ENCODE measurements at regions not wholly inside any gene's neighbourhood (a gene's known extent, or its start where the extent isn't known, plus 50 kb on each side); places are given as distances from the start of the nearest gene placed in this dataset.
A peak's percentile ranks its signal among the peaks of the same experiment; 100 is the strongest.

DNA sequence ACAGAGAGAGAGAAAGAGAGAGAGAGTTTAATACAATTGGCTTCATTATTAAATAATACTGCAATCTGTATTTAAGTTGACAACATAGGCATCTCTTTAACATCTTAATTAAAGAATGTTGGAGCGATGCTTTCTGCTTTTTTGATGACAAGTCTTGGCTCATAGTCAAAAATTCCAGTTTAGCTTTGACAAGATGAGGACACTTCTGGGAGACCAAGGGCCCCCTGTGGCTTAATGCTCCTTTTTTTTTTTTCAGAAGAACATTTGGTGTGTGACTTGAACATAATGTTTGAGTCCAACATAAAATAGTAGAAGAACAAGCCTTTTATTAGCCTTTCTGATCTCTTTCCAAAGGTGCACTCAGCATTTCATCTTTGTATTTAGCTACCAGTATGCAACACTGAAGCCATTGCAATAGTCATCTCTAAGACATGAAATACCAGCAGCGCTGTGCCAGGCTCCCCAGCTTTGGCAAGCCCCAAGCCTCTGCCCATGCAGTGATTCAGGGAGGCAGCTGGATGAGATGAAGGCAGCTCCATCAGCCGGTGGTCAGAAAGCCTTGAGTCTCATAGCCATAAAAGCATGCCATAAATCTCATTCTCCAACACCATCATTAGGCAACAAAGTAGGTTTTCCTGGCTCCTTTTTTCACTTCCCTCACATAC lies 349.4 kb upstream of the SEMA6D start:
- intact Hi-C loops (cut with DNase I) = no loop called here
- DNase-seq = no peak

DNA sequence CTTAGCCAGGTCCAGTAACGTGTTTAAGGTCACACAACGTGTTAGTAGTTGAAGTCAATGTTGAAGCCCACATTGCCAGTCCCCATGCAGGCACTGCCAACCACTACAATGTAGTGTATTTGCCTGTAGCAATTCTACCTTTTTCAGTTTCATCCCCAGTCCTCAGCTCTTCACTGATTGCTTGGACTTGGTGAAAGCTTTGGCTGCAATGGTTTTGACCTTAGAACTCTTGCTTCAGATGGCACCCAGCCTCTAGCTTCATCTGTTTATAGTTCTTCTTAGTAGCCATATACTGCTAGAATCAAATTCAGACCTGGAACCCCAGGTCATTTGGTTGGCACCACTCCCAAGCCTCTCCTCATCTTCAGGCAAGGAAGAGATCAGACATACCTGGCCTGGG lies 345.4 kb upstream of the SEMA6D start:
- DNase-seq = no peak
- intact Hi-C loops (cut with DNase I) = no loop called here

DNA sequence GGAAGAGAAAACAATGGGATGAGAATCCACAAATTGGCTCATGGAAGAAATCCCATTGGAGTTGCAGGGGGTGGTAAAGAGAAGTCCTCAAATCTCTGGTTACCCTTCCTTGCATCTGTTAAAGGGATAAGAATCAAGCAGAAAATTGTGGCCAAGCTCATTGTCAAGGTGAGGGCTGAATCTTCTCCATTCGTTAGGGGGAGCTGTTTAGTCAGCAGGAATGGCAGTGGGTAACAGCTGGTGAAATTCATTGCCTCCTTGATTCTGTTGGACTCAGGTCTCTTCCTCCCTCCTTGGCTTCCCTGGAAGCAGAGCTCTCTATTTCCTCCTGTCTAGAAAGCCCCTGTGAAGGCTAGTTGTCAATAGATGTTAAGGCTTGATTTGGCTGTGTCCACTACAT lies 343.1 kb upstream of the SEMA6D start:
- intact Hi-C loops (cut with DNase I) = no loop called here
- no peak for DNase-seq

DNA sequence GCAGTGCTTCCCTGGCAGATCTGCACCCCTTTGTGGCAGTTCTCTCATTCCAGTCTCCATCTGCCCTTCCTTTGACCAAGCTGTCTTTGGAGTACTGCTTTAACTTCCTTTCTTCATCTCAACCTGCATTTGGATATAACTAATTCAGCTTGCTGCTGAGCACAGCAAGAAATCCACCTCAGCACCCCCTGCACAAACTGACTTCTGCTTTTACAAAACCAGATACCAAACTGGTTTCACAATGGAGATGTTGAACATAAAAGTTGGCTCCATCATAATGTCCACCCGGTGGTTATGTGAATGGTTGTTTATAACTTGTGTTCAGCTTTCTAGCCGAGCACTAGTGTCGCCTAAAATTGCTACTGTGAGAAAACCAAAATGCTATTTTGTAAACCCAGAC lies 341.1 kb upstream of the SEMA6D start:
- intact Hi-C loops (cut with DNase I) = no loop called here
- no peak for DNase-seq

DNA sequence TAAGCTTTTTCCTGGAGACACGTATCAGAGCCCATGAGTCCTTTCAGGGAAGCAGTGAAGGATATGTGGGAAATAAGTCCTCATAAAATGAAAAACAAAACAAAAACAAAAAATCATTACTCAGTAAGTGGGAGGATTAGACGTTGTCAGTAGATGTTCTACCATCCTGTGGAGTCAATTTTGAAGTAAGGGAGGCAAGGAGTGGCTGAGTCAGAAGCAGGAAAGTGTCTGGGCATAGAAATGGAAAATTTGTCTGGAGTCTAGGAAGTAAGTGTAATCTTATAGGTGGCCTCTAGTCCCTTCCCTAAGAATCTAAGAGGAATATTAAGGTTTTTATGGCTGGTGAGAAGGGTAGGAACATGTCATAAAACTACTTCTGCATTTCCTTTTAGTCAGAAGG lies 339.8 kb upstream of the SEMA6D start:
- intact Hi-C loops (cut with DNase I) = no loop called here
- no peak for DNase-seq

DNA sequence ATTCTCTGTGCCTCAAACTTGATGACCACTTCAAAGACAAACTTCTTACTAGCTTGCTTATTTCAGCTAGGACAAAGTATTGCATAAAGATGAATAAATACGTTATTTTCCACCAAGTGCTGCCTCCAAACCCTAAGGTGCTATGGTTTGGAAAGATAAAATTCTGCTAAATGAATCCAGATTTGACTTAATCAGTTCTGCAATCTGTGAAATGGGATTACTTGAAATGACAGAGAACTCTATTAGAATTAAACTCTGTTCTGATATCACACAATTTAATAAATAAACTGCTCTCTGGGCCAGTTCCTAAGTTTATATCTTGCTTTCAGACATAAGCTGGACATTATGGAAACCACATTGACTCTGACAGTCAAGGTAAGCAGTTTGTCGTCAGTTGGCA lies 338.8 kb upstream of the SEMA6D start:
- no peak for DNase-seq
- intact Hi-C loops (cut with DNase I) = no loop called here

DNA sequence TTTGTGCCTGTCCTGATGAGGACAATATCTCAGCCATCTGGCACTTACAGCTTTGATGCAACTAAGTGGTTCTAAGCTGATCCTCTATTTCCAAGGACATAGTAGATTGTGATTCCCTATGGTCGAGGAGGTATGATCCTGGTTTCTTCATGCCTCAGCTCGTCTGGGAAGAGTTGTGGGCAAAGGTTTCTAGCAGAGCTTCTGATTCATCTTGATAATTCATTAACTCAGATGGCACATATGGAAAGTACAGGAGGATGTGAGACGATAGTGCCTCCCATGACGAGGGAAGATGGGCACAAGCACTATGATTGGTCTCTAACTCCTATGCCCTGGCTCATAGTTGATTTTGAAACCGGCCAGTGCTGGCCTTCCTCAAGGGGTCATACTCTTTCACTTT lies 334.2 kb upstream of the SEMA6D start:
- intact Hi-C loops (cut with DNase I) = no loop called here
- DNase-seq = no peak

DNA sequence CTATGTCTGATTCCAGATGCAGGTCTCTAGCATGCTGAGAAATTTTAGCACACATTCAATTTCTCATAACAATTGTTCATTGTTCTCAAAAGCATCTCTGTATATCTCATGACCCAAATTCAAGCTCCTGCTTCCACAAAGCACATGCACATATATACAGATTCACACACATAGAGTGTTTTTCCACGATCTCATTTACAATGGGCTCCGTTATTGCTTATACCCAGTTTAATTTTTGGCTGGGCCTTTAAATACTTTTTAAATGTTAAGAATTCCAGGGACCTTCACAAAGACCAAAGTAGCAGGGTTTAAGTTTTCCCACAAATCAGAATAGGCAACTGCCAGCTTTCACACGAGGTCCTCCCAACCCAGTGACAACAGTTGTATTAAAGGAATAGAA lies 333.5 kb upstream of the SEMA6D start:
- DNase-seq = no peak
- intact Hi-C loops (cut with DNase I) = no loop called here

DNA sequence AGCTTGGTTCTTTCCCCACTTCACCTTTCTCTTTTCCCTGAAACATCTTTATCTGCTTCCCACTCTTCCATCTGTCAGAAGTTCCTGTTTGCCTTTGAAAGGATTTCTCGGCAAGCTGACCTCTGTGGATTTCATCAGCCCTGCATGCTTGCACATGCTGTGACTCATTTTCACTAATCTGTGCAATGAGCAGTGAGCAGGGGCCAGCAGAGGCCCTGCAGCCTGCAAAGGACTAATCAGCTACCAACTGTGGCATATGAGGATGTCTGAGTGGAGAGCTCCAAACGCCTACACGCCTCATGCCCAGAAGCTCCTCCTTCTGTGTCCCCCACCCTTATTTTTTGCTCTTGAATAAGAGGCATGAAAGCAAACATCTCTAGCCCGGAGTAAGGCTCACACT lies 333.0 kb upstream of the SEMA6D start:
- intact Hi-C loops (cut with DNase I) = no loop called here
- DNase-seq = peak in 2 of 42 donors; percentile 5 to 8

DNA sequence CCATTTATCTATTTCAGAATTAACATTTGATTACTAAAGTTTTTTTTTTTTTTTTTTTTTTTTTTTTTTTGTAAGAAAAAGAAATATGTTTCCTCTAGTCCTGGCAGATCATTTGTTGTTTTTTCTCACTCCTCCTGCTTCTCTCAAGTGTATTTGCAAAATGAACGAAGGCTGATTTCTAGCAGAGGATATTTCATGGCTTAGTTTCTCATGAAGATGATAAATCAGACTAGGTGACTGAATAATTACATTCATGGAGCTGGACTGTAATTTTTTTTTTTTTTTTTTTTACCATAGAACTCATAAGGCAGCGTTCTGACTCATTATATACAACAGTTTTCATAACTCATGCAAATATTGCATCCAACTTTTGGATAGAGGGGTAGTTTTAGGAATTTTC lies 332.5 kb upstream of the SEMA6D start:
- intact Hi-C loops (cut with DNase I) = no loop called here
- no peak for DNase-seq

DNA sequence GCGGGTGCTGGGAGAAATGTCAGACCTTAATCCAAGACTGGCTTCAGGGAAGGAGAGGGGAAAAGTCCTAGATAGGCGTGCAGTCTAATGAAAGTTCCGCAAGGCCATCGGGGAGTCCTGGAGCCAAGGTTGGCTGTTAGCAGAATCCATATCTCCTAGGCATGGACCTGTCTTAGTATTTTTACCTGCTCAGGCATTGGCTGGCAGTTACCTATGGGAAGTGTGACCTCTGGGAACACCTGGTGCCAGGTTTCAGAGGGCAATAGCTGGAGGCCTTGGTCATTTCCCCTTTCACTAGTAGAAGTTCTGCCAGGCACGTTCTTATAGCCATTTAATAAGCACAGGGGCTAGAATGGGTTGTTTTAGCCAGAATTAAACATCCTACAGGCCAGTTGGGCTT lies 330.8 kb upstream of the SEMA6D start:
- DNase-seq = no peak
- intact Hi-C loops (cut with DNase I) = no loop called here

DNA sequence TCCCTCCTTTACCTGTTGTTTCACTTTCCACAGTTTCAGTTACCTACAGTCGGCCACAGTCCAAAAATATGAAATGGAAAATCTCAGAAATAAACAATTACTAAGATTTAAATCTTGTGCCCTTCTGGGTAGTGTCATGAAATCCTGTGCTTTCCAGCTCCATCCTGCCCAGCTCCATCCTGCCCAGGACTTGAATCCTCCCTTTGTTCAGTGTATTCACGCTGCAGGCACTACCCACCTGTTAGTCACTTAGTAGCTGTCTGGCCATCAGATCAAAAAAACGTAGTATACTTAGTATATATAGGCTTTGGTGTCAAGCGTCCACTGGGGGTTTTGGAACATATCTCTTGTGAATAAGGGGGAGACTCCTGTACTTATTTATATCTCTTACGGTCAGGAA lies 329.0 kb upstream of the SEMA6D start:
- no peak for DNase-seq
- intact Hi-C loops (cut with DNase I) = no loop called here

DNA sequence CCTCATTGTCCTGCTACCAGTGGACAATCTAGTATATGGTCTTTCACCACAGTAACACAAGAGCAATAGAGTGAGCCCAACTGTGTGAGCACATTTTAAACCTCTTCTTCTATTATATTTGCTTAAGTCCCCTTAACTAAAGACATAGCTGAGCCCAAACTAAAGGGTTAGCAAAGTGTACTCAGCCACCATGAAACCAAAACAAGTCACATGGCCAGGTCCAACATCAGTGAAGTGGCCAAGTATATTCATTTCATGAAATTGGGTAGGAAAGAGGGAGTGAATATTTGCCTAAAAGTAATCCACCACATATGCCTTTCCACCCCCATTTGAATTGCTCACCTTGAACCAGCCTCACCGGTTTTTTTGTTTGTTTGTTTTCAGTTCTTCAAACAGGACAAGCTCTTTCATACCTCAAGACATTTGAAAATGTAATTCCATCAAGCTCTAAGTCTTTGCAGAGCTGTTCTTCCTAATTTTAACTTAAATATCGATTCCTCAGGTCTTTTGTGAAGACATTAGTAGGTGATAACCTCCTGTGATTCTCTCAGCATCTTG lies 327.0 kb upstream of the SEMA6D start:
- intact Hi-C loops (cut with DNase I) = no loop called here
- DNase-seq = no peak

DNA sequence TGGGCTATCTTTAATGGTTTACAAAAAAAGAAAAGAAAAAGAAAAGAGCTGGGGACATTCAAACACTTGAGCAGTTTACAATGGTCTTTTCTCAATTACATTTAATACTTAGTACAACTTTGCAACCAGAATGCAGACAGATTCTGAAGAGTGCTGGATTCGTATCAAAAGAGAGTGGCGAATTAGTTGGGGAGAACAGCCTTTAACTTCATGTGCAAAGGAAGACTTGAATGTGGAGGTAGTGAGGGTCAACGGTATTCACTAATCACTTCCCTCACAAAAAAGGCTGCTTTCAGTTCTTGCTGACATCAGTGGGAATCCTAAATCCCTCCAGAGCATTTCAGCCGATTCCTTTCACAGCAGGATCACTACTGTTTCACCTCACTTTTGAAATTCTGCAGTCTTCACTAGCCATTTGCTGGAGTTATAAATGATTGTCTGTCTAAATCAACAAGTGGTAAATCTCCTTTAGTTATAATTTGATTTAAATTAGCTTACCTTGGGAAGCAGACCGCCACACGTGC lies 323.0 kb upstream of the SEMA6D start:
- DNase-seq = no peak
- intact Hi-C loops (cut with DNase I) = no loop called here

DNA sequence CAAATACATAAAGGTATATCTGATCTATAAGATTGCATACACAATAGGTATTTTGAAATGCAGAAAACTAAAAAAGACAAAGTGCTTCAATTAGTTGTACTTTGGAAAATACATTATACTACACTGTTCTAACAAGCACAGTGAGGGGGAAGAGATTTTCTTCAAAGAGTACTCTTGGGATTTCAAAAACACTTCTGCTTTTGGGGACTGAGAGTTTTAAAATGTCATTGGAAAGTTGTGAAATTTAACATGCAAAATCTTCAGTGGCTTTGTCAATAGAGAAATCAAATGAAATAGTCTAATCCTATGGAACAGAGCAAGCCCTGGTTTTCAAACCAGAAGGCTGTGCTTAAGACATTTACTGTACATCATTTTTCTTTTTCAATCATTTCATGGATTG lies 322.2 kb upstream of the SEMA6D start:
- no peak for DNase-seq
- intact Hi-C loops (cut with DNase I) = no loop called here

DNA sequence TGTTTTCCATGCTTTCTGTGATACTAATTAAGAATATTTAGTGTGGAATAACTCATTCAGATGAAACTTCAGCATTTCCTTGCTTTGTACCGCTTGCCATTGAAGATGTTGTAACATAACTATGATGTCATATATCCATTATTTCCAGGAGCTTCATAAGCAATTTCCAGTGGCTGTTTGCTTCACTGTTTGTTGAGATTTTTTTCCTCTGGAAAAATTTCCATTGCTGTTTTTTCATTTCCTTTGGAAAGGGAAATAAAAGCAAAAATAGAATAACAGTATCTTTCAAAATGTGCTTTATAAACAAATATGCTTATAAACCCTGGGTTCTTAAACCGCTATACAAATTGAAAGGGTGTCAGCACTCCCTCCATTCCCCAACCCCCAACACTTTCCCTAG lies 319.6 kb upstream of the SEMA6D start:
- no peak for DNase-seq
- intact Hi-C loops (cut with DNase I) = no loop called here

DNA sequence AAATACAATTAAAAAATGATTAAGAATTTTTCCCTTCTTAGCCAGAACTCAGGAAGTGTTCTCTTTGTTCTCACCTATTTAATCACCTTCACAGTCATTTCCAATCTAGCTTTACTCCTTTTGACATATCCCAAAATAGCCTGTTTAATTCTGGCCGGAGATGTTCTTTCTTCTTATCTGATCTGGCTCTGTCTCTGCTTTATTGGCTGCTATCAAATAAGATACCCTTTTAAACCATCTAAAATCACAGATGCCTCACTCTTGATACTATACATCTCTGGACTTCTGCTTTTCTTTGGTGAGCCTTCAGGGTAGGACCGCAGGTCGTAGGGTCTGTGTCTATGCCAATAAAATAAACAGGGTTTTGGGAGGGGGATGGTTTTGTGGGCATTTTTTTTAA lies 319.2 kb upstream of the SEMA6D start:
- DNase-seq = no peak
- intact Hi-C loops (cut with DNase I) = no loop called here

DNA sequence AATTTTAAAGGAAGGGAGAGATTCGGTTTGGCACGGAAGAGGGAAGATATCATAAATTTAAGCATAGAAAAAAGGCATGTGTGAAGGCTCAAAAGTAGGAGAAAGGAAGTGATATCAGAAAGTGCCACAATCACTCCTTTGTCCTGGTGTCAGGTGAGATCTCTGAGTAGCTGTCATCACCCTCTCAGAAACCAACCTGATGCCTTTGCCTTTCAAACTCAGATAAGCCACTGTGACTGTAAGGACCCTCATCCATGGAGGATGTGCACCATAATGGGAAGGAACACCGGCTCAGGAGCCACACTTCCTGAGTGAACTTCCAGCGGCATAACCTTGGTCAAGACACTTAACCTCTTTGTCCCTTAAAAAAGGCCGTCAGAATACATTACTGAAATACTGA lies 318.7 kb upstream of the SEMA6D start:
- intact Hi-C loops (cut with DNase I) = no loop called here
- no peak for DNase-seq

DNA sequence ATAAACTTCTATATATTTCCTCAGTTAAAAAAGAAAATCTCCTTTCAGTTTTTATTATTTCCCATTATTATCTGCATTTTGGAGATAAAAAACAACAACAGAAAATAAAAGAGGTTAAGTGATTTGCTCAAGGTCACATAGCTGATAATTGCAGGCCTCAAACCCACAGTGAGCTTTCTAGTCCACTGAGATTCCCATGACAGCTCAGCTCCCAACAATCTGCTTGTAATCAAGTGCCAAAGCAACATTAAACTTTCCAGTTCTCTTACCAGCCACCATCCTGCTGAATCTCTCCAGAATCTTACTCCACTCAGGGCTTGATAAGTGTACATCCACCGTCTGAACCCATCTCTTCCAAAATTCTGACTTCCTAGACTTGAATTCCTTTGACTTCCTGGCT lies 318.2 kb upstream of the SEMA6D start:
- no peak for DNase-seq
- intact Hi-C loops (cut with DNase I) = no loop called here

DNA sequence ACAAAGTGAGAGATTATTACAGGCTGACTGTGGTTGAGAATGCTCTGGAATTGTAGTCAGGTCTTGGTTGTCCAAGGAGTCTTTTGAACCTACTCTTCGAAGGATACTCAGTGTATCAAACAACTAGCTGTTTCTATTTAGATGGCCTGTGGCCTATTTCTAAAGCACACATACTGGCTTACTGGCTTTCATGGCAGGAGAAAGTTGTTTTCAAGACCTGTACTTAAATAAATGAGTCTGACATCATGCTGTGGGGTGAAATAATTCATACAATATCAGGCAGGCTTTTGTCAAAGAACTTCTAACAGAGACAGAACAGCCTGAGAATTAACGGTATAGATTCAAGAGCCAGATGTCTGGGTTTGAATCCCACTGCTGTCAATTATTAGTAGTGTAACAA lies 316.7 kb upstream of the SEMA6D start:
- no peak for DNase-seq
- intact Hi-C loops (cut with DNase I) = no loop called here

DNA sequence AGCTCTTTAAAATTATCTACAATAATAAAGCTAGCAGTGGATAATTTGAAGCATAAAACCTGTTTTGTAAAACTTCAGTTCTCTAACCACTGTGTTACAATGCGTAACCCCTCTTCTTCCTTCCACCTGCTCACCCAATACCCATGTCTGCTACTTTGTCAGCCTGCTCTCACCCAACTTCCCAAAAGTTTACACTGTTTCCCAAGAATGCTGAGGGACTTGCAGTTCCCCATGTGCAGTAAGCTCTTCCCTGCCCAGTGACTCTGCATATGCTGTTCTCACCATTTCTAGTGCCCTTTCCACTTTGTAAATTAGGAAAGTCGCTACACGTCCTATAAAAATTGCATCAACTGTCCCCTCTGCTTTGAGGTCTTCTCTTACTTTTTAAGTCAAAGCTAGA lies 315.9 kb upstream of the SEMA6D start:
- intact Hi-C loops (cut with DNase I) = no loop called here

DNA sequence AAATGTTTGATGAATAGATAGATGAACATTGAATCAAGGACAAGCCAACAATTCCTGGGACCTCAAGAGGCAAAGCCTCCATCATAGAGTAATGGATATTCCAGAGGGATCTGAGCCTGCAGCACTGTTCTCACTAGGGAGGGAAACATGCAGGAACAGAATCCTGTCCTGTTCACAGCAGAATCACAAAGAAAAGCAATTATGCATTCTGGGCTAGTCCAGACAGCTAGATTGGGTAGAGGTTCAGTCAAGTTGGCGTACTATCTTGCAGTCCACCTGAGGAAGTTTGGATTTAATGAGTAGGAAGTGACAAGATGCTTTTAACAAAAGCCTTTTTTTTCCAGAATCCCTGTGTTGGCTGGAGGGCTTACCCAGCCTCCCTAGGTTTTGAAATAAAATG lies 314.5 kb upstream of the SEMA6D start:
- intact Hi-C loops (cut with DNase I) = no loop called here
- no peak for DNase-seq

More for the DNA sequence above, 315.9 kb upstream of the SEMA6D start:
- no peak for DNase-seq
